Endodermal cell (in vitro differentiated cells): ENCODE measurements at regions not wholly inside any gene's neighbourhood (a gene's known extent, or its start where the extent isn't known, plus 50 kb on each side); places are given as distances from the start of the nearest gene placed in this dataset.

Experiments
- DNase-seq: peaks from one replicate; pipeline ENCODE4 v3.0.0-alpha.2; 2017
- H3K27ac ChIP-seq: 2 replicates; pipeline ENCODE4 v1.5.1; 2013; ENCODE audit warnings: mild to moderate bottlenecking, low read depth, low read length, moderate library complexity
- H3K27me3 ChIP-seq: 2 replicates; pipeline ENCODE4 v1.6.1; 2013; ENCODE audit warnings: mild to moderate bottlenecking, low read length, moderate library complexity; ENCODE audit not compliant: insufficient read depth, control insufficient read depth, poor library complexity, severe bottlenecking
- H3K36me3 ChIP-seq: 2 replicates; pipeline ENCODE4 v1.7.0; 2013; ENCODE audit warnings: mild to moderate bottlenecking, low read length, moderate library complexity; ENCODE audit not compliant: control insufficient read depth, insufficient read depth
- H3K4me1 ChIP-seq: one replicate; pipeline ENCODE4 v1.7.0; 2013; ENCODE audit warnings: low read length; ENCODE audit not compliant: control insufficient read depth, insufficient read depth
- H3K4me3 ChIP-seq: 2 replicates; pipeline ENCODE4 v1.5.1; 2013; ENCODE audit warnings: mild to moderate bottlenecking, low read length, moderate library complexity
- H3K9ac ChIP-seq: 2 replicates; pipeline ENCODE4 v1.6.1; 2013; ENCODE audit warnings: mild to moderate bottlenecking, low read length, moderate library complexity; ENCODE audit not compliant: poor library complexity, severe bottlenecking; ENCODE audit errors: extremely low read depth
- H3K9me3 ChIP-seq: 2 replicates; pipeline ENCODE4 v1.6.1; 2013; ENCODE audit warnings: mild to moderate bottlenecking, low read length, moderate library complexity; ENCODE audit not compliant: control insufficient read depth
- H3K27ac Mint-ChIP-seq: 2 replicates; pipeline ENCODE4 v1.8.0; 2020; ENCODE audit warnings: mixed read lengths
- H3K27me3 Mint-ChIP-seq: 2 replicates; pipeline ENCODE4 v1.8.0; 2021; ENCODE audit warnings: mild to moderate bottlenecking, mixed read lengths; ENCODE audit not compliant: insufficient read depth
- H3K36me3 Mint-ChIP-seq: 2 replicates; pipeline ENCODE4 v1.8.0; 2020; ENCODE audit warnings: low read depth, mixed read lengths
- H3K4me1 Mint-ChIP-seq: 2 replicates; pipeline ENCODE4 v1.8.0; 2020; ENCODE audit warnings: mixed read lengths
- H3K4me3 Mint-ChIP-seq: 2 replicates; pipeline ENCODE4 v1.8.0; 2020; ENCODE audit warnings: mild to moderate bottlenecking, moderate library complexity, mixed read lengths
- H3K9me3 Mint-ChIP-seq: 2 replicates; pipeline ENCODE4 v1.8.0; 2020; ENCODE audit warnings: mild to moderate bottlenecking, mixed read lengths
- WGBS, 2 experiments: methylation state at CpG; one replicate each; pipeline versions ENCODE4 v1.1.5 to v1.1.7; 2013; ENCODE audit warnings: missing lambda C conversion rate in 2 of 2, mixed read lengths in 1 of 2; ENCODE audit not compliant: insufficient coverage in 1 of 2, insufficient read length in 1 of 2; 5-methylcytosine and 5-hydroxymethylcytosine counted together
- TF ChIP-seq, protein P1 (sequence below): fragments of 200-600 bp; sonication (generic); conservative IDR thresholded peaks from 2 replicates; pipeline ENCODE4 v1.5.0; 2021; ENCODE audit warnings: antibody characterized with exemption, mild to moderate bottlenecking

DNA sequence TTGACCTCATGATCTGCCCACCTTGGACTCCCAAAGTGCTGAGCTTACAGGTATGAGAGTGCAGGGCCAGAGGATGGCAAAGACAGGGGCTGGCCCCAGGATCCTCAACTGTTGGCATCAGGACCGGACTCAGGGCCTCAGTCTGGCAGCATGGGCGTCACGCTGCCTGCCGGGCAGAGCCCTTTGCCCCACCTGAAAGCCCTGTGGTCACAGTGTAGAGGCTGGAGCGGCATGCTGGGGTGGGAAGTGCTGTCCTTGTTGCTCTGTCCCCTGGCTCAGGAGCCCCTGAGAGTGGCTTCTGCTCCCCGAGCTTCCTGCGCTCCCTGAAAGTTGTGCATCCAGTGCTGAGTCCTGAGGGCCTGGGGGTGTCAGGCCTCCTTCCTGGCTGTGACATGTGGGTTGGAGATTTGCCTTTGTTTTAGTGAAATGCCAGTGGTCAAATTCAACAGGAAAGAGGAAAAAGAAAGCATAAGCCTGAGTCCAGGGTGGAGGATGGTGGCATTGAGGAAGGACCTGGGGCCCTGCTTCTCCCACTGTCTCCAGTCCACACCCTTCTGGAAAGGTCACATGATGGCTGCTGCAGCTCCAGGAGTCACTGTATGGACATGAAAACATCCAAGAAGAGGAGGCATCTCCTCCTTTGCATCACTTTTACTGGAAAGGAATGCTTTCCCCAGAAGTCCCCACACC is 147.2 kb downstream of the OR4M2 start:
- Histone ChIP-seq H3K27me3 (no peaks in the 10 kb centered on the region), H3K9me3 (peaks cover 90% of the 10 kb centered on the region), H3K9ac (no peak overlapping the region), H3K27ac (no peak overlapping the region), H3K36me3 (no peaks in the 10 kb centered on the region), H3K4me1 (no peaks in the 10 kb centered on the region), H3K4me3 (no peak overlapping the region)
- H3K4me3 Mint-ChIP-seq, result no peak overlapping the region
- H3K4me1 Mint-ChIP-seq, result no peaks in the 10 kb centered on the region
- no peak for DNase-seq
- 76 to 79% methylated on average over 6 to 7 of the region's 7 CpGs for WGBS, 2 experiments
- H3K27ac Mint-ChIP-seq, result no peak overlapping the region
- H3K36me3 Mint-ChIP-seq, result peaks cover 14% of the 10 kb centered on the region
- TF ChIP-seq, protein P1, sequence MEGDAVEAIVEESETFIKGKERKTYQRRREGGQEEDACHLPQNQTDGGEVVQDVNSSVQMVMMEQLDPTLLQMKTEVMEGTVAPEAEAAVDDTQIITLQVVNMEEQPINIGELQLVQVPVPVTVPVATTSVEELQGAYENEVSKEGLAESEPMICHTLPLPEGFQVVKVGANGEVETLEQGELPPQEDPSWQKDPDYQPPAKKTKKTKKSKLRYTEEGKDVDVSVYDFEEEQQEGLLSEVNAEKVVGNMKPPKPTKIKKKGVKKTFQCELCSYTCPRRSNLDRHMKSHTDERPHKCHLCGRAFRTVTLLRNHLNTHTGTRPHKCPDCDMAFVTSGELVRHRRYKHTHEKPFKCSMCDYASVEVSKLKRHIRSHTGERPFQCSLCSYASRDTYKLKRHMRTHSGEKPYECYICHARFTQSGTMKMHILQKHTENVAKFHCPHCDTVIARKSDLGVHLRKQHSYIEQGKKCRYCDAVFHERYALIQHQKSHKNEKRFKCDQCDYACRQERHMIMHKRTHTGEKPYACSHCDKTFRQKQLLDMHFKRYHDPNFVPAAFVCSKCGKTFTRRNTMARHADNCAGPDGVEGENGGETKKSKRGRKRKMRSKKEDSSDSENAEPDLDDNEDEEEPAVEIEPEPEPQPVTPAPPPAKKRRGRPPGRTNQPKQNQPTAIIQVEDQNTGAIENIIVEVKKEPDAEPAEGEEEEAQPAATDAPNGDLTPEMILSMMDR, result no peak
- H3K9me3 Mint-ChIP-seq, result peaks cover 98% of the 10 kb centered on the region
- no peaks in the 10 kb centered on the region for H3K27me3 Mint-ChIP-seq

DNA sequence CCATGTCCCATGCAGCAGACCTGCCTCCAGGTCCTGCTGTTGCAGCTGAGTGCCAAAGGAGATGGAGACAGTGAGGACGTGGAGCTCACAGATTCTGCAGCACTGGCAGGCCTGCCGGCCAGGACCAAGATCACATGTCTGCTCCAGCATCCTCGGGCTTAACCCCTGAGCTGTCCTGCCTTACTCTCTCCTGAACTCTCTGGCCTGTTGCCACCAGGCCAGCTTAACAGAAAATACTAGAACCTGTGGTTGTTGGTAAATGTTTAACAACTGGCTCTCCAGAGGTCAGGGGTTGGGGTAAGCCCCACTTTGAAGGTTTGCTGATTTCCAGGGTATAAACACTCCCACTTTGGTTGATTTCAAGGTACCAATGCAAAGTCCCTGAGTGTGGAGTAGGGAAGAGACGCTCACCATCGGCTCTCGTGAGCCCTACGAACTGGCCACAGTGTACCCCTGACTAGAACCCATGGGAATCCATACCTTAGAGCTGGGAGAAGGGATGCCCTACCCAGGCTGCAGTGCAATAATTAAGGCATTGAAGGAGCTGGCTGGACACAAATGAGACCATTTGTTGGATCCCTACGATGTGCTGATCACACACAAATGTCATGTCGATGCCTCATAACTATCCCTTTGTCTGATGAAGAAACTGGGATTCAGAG is 147.9 kb downstream of the OR4M2 start:
- H3K4me3 ChIP-seq, result peak overlapping the region; percentile 9
- Mint-ChIP-seq H3K27me3 (no peaks in the 10 kb centered on the region), H3K4me3 (no peak overlapping the region), H3K9me3 (peaks cover 97% of the 10 kb centered on the region), H3K4me1 (no peaks in the 10 kb centered on the region), H3K36me3 (peaks cover 12% of the 10 kb centered on the region), H3K27ac (no peak overlapping the region)
- no peaks in the 10 kb centered on the region for H3K27me3 ChIP-seq
- H3K9me3 ChIP-seq, result peaks cover 89% of the 10 kb centered on the region
- no peaks in the 10 kb centered on the region for H3K4me1 ChIP-seq
- H3K9ac ChIP-seq, result no peak overlapping the region
- 80 to 85% methylated on average over 8 to 9 of the region's 9 CpGs for WGBS, 2 experiments
- DNase-seq, result no peak
- TF ChIP-seq, protein P1, result no peak
- no peak overlapping the region for H3K27ac ChIP-seq
- no peaks in the 10 kb centered on the region for H3K36me3 ChIP-seq

- TF ChIP-seq, protein P1, result no peak
- Histone ChIP-seq H3K4me1 (no peaks in the 10 kb centered on the region), H3K36me3 (no peaks in the 10 kb centered on the region), H3K27me3 (no peaks in the 10 kb centered on the region), H3K27ac (no peak overlapping the region), H3K9me3 (peaks cover 94% of the 10 kb centered on the region), H3K4me3 (peak overlapping the region; percentile 32), H3K9ac (no peak overlapping the region)
- no peaks in the 10 kb centered on the region for H3K27me3 Mint-ChIP-seq
- H3K4me1 Mint-ChIP-seq, result no peaks in the 10 kb centered on the region
- no peak overlapping the region for H3K27ac Mint-ChIP-seq
- H3K36me3 Mint-ChIP-seq, result peaks cover 7% of the 10 kb centered on the region
- no peak for DNase-seq
- WGBS, 2 experiments, result 59 to 66% methylated on average over 7 to 11 of the region's 12 CpGs
- peaks cover 98% of the 10 kb centered on the region for H3K9me3 Mint-ChIP-seq
- H3K4me3 Mint-ChIP-seq, result no peak overlapping the region
Measured at GRCh38 chr15:22229990-22230819, 149.9 kb downstream of the OR4M2 start.
